ENCODE measurements at regions not wholly inside any gene's neighbourhood (a gene's known extent, or its start where the extent isn't known, plus 50 kb on each side); places are given as distances from the start of the nearest gene placed in this dataset.
"Not testable (repeated sequence)": the region's sequence is repeated elsewhere in the genome, so short reads cannot be mapped to it uniquely, and the experiment has no call there.

DNA sequence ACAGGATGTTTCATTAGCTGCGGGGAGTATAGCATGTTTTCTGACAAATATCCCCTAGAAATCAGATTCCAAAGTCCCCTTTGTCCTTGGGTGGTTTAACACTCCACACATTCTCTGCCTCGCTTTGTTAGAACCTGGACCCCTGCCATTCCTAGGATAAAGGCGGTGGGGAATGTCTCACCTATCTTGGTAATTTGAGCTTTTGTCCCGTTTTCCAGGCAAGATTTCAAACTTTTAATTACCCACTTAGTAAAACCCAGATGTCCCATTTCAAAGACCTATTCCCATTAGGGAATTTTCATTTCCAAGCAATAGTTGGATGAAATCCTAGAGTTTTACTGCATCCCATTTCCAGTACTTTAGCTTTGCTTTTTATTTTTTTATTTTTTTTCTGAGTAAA is 501.0 kb upstream of the MAP3K7 start:
- H3K27me3 Mint-ChIP-seq = no peaks in the 10 kb centered on the region

DNA sequence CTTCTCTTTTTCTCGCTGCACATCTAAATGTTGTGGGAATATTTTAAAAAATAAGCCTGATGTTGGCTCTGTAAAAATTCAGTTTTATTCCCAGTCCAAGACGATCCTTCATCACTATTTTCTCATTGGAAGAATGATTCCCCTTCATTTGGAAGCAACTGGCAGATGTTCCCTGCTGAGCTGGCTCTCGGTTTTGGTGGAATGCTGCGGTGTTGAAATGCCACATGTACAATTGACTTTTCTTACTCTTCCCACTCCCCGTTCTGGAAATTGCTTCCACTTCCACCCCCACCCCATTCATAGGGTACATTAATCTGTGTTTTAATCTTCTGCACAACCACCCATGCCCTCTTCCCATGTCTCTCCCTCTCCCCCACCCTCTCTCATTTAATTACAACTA is 496.3 kb upstream of the MAP3K7 start:
- CTCF ChIA-PET = no interaction called here
- Mint-ChIP-seq H3K27me3 (no peaks in the 10 kb centered on the region), H3K4me1 (no peaks in the 10 kb centered on the region), H3K27ac (no peak overlapping the region), H3K9me3 (ENCODE audit: low read depth) (no peaks in the 10 kb centered on the region), H3K4me3 (no peak overlapping the region), H3K36me3 (no peaks in the 10 kb centered on the region)
- ATAC-seq (no peak), DNase-seq (no peak)

More for the DNA sequence above, 501.0 kb upstream of the MAP3K7 start:
- Mint-ChIP-seq H3K36me3 (no peaks in the 10 kb centered on the region), H3K4me1 (no peaks in the 10 kb centered on the region), H3K4me3 (no peak overlapping the region), H3K27ac (no peak overlapping the region), H3K9me3 (ENCODE audit: low read depth) (no peaks in the 10 kb centered on the region)
- DNase-seq = no peak
- ATAC-seq = no peak
- CTCF ChIA-PET = no interaction called here

DNA sequence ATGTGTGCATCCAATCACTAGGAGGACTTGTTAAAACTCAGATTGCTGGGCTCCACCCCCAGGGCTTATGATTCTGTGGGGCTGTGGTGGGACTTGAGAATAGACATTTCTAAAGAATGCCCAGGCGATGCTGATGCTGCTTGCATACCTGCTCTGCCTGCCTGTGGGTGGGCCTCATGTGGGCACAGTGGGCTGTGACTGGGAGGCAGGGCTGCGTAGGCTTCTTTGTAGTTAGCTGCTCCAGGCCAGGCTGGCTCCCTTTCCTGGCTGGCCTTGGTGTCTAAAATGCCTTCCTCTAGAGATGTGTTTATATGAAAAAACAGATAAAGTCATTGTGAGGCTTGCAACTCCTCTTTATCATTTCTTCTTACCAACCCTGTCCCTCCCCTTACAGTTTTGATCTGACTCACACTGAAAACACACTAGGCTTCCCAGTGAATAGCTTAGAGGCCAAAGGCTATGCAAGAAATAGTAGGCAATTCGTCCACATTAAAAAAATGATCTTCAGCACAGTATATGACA is 495.5 kb upstream of the MAP3K7 start:
- Mint-ChIP-seq H3K9me3 (ENCODE audit: low read depth) (no peaks in the 10 kb centered on the region), H3K27ac (no peak overlapping the region), H3K27me3 (no peaks in the 10 kb centered on the region), H3K4me3 (no peak overlapping the region), H3K36me3 (no peaks in the 10 kb centered on the region), H3K4me1 (no peaks in the 10 kb centered on the region)
- ATAC-seq (no peak), DNase-seq (no peak)
- CTCF ChIA-PET = interaction anchor here (1.1 to 2.0 kb wide), 3 partner anchors 7 to 142 kb away, joined by 3 to 10 read pairs (median 6); no protein-coding TSS in a partner anchor

DNA sequence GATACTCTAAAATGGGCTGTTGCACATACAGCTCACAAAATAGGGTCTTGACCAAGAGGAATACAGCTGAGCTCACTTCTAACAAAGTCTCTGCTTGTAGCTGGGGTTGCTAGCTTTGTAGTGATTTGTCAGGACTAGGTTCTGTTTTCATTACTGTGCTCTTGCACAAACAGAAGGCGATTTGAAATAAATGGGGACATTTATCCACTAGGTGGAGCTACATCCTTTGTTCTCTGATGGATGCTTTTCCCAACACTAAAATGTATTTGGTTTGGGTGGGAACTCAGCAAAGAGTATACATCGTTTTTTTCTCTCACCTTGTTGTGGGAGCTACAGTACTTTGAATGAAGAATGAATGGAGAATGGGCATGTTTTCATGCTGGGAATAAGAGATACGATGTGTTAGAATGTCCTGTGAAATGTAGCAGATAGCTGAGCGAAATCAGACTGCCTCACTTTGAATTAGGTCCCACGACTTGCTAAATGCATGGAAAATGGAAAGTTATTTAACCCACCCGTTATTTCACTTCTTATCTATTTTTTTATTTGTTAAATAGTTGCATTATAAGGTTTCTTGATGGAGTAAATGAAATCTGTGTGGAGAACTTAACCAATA is 494.7 kb upstream of the MAP3K7 start:
- Mint-ChIP-seq H3K9me3 (ENCODE audit: low read depth) (no peaks in the 10 kb centered on the region), H3K27me3 (no peaks in the 10 kb centered on the region), H3K36me3 (no peaks in the 10 kb centered on the region), H3K4me3 (no peak overlapping the region), H3K4me1 (no peaks in the 10 kb centered on the region), H3K27ac (no peak overlapping the region)
- CTCF ChIA-PET = interaction anchor here (0.7 to 2.0 kb wide), 4 partner anchors 8 to 141 kb away, joined by 3 to 10 read pairs (median 4); no protein-coding TSS in a partner anchor
- DNase-seq (no peak), ATAC-seq (no peak)

DNA sequence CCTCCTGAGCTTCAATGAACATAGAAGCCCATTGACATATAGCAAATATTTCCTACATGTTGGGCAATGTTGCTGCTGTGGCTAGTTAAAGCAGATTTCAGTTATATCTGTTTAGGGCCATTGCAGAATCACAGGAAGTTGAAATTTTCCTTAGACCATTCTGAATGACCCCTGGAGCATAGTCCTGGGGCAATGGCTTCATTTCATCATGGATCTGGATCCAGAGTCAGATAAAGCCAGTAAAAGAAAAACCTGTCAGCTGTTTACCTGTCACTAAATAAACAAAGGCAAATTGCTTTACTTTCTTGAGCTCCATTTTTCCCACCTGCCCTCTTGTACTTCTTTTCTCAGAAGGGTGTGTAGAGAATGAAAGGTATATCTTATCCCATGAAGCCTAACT is 494.0 kb upstream of the MAP3K7 start:
- Mint-ChIP-seq H3K4me1 (no peaks in the 10 kb centered on the region), H3K36me3 (no peaks in the 10 kb centered on the region), H3K27ac (no peak overlapping the region), H3K9me3 (ENCODE audit: low read depth) (no peaks in the 10 kb centered on the region), H3K27me3 (no peaks in the 10 kb centered on the region), H3K4me3 (no peak overlapping the region)
- DNase-seq (no peak), ATAC-seq (no peak)
- CTCF ChIA-PET = interaction anchor here (1.5 to 2.0 kb wide), 2 partner anchors 12 to 140 kb away, joined by 6 to 10 read pairs; no protein-coding TSS in a partner anchor

DNA sequence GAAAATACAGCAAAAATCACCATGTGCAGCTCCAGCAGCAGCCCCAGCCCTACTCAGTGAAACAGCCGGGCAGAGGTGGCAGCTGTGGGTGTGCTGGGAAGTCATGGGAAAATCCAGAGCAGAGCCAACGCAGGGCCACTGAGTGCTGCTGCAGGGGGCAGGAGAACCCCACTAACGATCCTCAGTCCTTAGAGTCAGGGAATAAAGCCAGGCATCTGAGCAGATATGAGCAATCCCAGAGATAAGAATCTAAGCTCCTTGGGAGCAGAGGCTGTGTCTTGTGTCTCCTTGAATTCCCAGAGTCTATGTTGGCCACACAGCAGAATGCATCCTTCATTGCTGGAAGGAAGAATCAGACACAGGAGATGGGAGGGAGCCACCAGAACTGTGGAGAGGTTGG is 493.1 kb upstream of the MAP3K7 start:
- no peak overlapping the region for H3K4me3 Mint-ChIP-seq
- ATAC-seq = no peak
- CTCF ChIA-PET = no interaction called here
- H3K4me1 Mint-ChIP-seq = no peaks in the 10 kb centered on the region
- no peaks in the 10 kb centered on the region for H3K36me3 Mint-ChIP-seq
- no peak overlapping the region for H3K27ac Mint-ChIP-seq
- H3K27me3 Mint-ChIP-seq = no peaks in the 10 kb centered on the region
- no peaks in the 10 kb centered on the region for H3K9me3 Mint-ChIP-seq (ENCODE audit: low read depth)
- DNase-seq = no peak

DNA sequence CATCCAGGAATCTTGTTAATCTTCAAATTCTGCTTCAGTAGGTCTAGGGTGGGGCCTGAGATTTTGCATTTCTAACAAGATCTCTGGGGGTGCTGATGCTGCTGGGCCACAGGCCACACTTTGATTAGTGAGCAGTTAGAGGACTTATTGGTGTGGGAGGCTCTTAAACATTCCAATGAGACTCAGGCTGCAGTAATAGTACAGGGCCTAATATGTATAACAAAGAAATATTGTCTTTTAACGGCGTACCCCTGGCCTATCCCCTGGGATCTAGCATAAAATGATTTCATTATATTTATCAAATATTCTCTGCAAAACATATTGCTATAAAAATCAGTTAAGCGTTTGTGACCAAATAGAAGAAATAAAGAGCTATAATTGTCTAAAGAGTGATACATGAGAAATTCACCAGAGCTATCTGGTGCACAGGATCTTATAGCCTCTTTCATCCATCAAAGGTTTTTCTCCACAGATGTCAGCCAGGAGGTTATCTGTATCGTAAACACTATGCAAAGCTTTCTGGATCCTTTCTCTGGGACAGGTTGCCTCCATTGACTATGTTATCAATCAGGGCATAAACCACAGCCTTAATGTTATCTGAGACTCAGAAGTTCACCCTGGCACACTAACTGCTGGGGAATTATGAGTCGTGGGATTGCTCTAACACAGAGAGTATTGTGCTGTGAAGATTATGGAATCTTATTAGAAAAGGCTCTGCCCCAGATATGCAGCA is 488.5 kb upstream of the MAP3K7 start:
- ATAC-seq (no peak), DNase-seq (no peak)
- Mint-ChIP-seq H3K9me3 (ENCODE audit: low read depth) (no peaks in the 10 kb centered on the region), H3K27me3 (no peaks in the 10 kb centered on the region), H3K36me3 (no peaks in the 10 kb centered on the region), H3K4me1 (no peaks in the 10 kb centered on the region), H3K4me3 (no peak overlapping the region), H3K27ac (no peak overlapping the region)
- CTCF ChIA-PET = no interaction called here

DNA sequence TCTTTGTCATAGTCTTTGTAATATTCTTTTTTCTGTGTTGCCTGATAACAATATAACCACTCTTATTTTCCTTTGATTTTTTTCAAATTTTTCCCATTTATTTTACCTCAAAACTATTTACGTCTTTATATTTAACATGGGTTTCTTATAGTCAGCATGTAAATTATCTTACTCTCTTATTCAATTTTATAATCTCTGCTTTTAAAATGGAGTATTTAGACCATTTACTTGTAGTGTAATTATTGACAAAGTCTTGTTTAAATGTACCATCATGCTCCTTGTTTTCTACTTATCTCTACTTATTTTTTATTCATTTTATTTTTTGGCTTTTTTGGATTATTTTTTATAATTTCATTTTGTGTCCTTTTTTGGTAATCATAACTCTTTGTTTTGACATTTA is 476.5 kb upstream of the MAP3K7 start:
- Mint-ChIP-seq H3K27ac (no peak overlapping the region), H3K4me1 (no peaks in the 10 kb centered on the region), H3K36me3 (no peaks in the 10 kb centered on the region), H3K27me3 (no peaks in the 10 kb centered on the region), H3K4me3 (no peak overlapping the region), H3K9me3 (ENCODE audit: low read depth) (no peaks in the 10 kb centered on the region)
- DNase-seq (no peak), ATAC-seq (no peak)
- CTCF ChIA-PET = no interaction called here

DNA sequence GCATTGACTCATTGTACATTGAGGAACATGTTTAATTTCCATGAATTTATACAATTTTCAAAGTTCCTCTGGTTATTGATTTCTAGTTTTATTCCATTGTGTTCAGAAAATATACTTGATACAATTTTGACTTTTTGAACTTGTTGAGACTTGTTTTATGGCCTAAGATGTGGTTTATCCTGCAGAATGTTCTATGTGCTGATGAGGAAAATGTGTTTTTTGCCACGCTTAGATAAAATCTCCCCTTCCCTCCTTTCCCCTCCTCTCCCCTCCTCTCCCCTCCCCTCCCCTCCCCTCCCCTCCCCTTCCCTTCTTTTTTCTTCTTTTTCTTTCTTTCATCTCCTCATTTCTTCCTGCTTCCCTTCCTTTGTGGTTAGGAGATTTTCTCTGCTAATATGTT is 470.8 kb upstream of the MAP3K7 start:
- Mint-ChIP-seq H3K4me3 (no peak overlapping the region), H3K4me1 (no peaks in the 10 kb centered on the region), H3K27me3 (no peaks in the 10 kb centered on the region), H3K9me3 (ENCODE audit: low read depth) (peaks cover 3% of the 10 kb centered on the region), H3K36me3 (no peaks in the 10 kb centered on the region), H3K27ac (no peak overlapping the region)
- no peak for ATAC-seq
- CTCF ChIA-PET = no interaction called here
- DNase-seq = no peak

DNA sequence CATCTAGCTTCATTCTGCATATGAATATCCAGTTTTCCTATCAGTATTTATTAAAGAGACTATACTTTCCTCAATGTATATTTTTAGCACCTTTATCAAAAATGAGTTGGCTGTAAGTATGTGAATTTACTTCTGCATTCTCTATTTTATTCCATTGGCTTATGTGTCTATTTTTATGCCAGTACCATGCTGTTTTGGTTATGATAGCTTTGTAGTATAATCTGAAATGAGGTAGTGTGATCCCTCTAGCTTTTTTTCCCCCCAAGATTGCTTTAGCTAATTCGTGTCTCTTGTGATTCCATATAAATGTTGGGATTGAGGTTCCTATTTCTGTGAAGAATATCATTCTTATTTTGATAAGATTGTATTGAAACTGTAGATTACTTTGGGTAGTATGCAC is 469.1 kb upstream of the MAP3K7 start:
- CTCF ChIA-PET = no interaction called here
- Mint-ChIP-seq H3K4me3 (no peak overlapping the region), H3K36me3 (no peaks in the 10 kb centered on the region), H3K9me3 (ENCODE audit: low read depth) (peaks cover 3% of the 10 kb centered on the region), H3K4me1 (no peaks in the 10 kb centered on the region), H3K27me3 (no peaks in the 10 kb centered on the region), H3K27ac (no peak overlapping the region)
- ATAC-seq (no peak), DNase-seq (no peak)

DNA sequence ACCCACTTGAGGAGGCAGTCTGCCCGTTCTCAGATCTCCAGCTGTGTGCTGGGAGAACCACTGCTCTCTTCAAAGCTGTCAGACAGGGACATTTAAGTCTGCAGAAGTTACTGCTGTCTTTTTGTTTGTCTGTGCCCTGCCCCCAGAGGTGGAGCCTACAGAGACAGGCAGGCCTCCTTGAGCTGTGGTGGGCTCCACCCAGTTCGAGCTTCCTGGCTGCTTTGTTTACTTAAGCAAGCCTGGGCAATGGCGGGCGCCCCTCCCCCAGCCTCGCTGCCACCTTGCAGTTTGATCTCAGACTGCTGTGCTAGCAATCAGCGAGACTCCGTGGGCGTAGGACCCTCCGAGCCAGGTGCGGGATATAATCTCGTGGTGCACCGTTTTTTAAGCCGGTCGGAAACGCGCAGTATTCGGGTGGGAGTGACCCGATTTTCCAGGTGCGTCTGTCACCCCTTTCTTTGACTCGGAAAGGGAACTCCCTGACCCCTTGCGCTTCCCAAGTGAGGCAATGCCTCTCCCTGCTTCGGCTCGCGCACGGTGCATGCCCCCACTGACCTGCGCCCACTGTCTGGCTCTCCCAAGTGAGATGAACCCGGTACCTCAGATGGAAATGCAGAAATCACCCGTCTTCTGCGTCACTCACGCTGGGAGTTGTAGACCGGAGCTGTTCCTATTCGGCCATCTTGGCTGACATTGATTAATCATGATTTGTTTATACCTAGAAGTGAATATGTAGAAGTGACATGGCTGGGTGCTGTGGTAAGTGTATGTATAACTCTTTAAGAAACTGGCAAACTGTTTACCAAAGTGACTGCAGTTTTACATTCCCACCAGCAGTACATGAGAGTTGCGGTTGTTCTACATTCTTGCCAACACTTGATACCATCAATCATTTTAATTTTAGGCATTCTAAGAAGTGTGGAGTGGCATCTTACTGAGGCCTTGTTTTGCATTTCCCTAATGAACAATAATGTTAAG is 465.9 kb upstream of the MAP3K7 start:
- DNase-seq; H3K9me3 Mint-ChIP-seq (ENCODE audit: low read depth); H3K36me3 Mint-ChIP-seq; H3K27me3 Mint-ChIP-seq; H3K4me1 Mint-ChIP-seq; CTCF ChIA-PET; H3K4me3 Mint-ChIP-seq; ATAC-seq; H3K27ac Mint-ChIP-seq: not testable (repeated sequence)

DNA sequence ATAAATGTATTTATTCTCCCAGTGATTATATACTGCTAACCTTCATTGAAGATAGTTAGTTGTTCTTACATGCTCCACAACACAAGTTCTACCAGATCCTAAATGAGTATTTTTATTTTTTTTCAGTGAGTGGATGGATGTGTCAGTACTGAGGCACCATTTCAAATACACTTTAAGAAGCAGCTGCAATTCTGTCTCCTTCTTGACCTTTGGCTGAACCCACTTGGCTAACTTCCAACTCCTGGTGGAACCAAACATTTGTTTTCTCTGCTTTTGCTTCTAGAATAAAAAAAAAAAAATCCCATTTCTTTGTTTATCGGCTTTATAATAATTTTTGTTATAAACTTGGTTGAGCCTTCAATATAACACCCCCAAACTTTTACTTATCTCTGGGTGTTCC is 458.3 kb upstream of the MAP3K7 start:
- no peak for ATAC-seq
- H3K4me1 Mint-ChIP-seq = no peaks in the 10 kb centered on the region
- no peaks in the 10 kb centered on the region for H3K36me3 Mint-ChIP-seq
- DNase-seq = no peak
- H3K27me3 Mint-ChIP-seq = no peaks in the 10 kb centered on the region
- H3K9me3 Mint-ChIP-seq (ENCODE audit: low read depth) = peaks cover 4% of the 10 kb centered on the region
- CTCF ChIA-PET = no interaction called here
- H3K4me3 Mint-ChIP-seq = no peak overlapping the region
- no peak overlapping the region for H3K27ac Mint-ChIP-seq

DNA sequence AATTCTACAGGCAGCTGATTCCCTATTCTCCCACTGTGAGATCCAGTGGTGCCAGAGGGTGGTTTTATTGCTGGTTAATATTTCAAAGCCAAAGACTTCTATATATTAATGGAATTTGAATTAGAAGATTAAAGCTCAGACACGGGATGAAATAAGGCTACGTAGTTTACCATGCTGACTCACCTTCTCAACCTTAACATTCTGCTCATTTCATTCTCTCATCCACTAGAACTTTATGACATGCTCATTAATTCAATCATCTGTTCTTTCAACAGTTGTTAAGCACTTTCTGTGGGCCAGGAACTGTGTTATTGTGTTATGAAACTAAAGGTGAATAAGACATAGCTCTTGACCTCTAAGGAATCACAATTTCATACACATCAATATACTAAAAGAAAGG is 456.9 kb upstream of the MAP3K7 start:
- H3K4me1 Mint-ChIP-seq = no peaks in the 10 kb centered on the region
- no peak overlapping the region for H3K4me3 Mint-ChIP-seq
- DNase-seq (no peak), ATAC-seq (no peak)
- no peak overlapping the region for H3K27ac Mint-ChIP-seq
- peaks cover 4% of the 10 kb centered on the region for H3K9me3 Mint-ChIP-seq (ENCODE audit: low read depth)
- no peaks in the 10 kb centered on the region for H3K36me3 Mint-ChIP-seq
- no peaks in the 10 kb centered on the region for H3K27me3 Mint-ChIP-seq
- CTCF ChIA-PET = no interaction called here
